Adrenal gland (tissue), 9 donors: ENCODE measurements at regions not wholly inside any gene's neighbourhood (a gene's known extent, or its start where the extent isn't known, plus 50 kb on each side); places are given as distances from the start of the nearest gene placed in this dataset.

ENCODE experiments used
- DNase-seq, 7 donors: peaks; one replicate each; pipeline ENCODE4 v3.0.0-alpha.2; 2019 to 2020
- H3K27ac ChIP-seq, 5 donors: fragments of 200-600 bp; sonication (generic) in 4 of 5; 1 replicate in 3 of 5; 2 replicates in 2 of 5; pipeline versions ENCODE4 v1.5.1 to v1.8.0; 2016 to 2020; ENCODE audit warnings: mild to moderate bottlenecking in 1 of 5
- H3K27me3 ChIP-seq: fragments of 200-600 bp; 2 replicates; pipeline ENCODE4 v1.8.0; 2021
- H3K36me3 ChIP-seq, 2 donors: fragments of 200-600 bp; replicated peaks in 1 of 2; 1 replicate in 1 of 2; 2 replicates in 1 of 2; pipeline versions ENCODE4 v1.5.1 to v1.8.0; 2018 to 2022
- H3K4me1 ChIP-seq, 2 donors: fragments of 200-600 bp; replicated peaks in 1 of 2; 1 replicate in 1 of 2; 2 replicates in 1 of 2; pipeline versions ENCODE4 v1.5.1 to v1.8.0; 2018 to 2021
- H3K4me3 ChIP-seq, 4 donors: fragments of 200-600 bp; sonication (generic) in 3 of 4; one replicate each; pipeline ENCODE4 v1.5.1; 2016 to 2018
- H3K9me3 ChIP-seq, 3 donors: fragments of 200-600 bp; sonication (generic) in 1 of 3; replicated peaks in 1 of 3; 1 replicate in 2 of 3; 2 replicates in 1 of 3; pipeline versions ENCODE4 v1.5.1 to v1.8.0; 2016 to 2021
- POLR2A ChIP-seq, 2 donors: fragments of 450-650 bp; IDR thresholded peaks; one replicate each; pipeline ENCODE4 v1.6.1; 2017; ENCODE audit warnings: antibody characterized with exemption in 2 of 2, mild to moderate bottlenecking in 2 of 2, moderate library complexity in 1 of 2
- WGBS, 4 donors: extraction: QIAGEN DNeasy Blood & Tissue Kit in 2 of 4; methylation state at CpG; one replicate each; pipeline versions ENCODE4 v1.1.5 to v1.1.7; 2013 to 2017; 5-methylcytosine and 5-hydroxymethylcytosine counted together
- intact Hi-C, 2 donors: fragments of 100-400 bp; cut with DNase I; formaldehyde crosslinking; loops; one replicate each; pipeline versions ENCODE4 v1.14.1 to v1.15.0; 2022 to 2023
- TF ChIP-seq, protein P1 (sequence below), 6 experiments: fragments of 450-650 bp in 4 of 6; fragments of 200-600 bp in 2 of 6; sonication (generic) in 1 of 6; IDR thresholded peaks; 1 replicate in 5 of 6; 2 replicates in 1 of 6; pipeline versions ENCODE4 v1.5.1 to v1.8.0; 2016 to 2021; ENCODE audit warnings: antibody characterized with exemption in 6 of 6, mild to moderate bottlenecking in 2 of 6, moderate library complexity in 1 of 6
- donor health status: healthy with polysubstance abuse.
- donor health status: Bipolar disorder and iron deficiency.
- donor health status: DM: yes; HTN: yes; CAD: no.
- donor health status: DM: no; HTN: no; CAD: no.
- donor health status: DM: no; HTN: no; CAD: no.

- TF ChIP-seq, protein P1, sequence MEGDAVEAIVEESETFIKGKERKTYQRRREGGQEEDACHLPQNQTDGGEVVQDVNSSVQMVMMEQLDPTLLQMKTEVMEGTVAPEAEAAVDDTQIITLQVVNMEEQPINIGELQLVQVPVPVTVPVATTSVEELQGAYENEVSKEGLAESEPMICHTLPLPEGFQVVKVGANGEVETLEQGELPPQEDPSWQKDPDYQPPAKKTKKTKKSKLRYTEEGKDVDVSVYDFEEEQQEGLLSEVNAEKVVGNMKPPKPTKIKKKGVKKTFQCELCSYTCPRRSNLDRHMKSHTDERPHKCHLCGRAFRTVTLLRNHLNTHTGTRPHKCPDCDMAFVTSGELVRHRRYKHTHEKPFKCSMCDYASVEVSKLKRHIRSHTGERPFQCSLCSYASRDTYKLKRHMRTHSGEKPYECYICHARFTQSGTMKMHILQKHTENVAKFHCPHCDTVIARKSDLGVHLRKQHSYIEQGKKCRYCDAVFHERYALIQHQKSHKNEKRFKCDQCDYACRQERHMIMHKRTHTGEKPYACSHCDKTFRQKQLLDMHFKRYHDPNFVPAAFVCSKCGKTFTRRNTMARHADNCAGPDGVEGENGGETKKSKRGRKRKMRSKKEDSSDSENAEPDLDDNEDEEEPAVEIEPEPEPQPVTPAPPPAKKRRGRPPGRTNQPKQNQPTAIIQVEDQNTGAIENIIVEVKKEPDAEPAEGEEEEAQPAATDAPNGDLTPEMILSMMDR (IDR thresholded peaks at IDR 0.05), result peak in 1 of 6 experiments; percentile 24
- no peak for TF ChIP-seq POLR2A (IDR thresholded peaks at IDR 0.05)
- Histone ChIP-seq H3K27me3 (no peaks in the 10 kb centered on the region), H3K27ac (no peak overlapping the region), H3K9me3 (no peaks in the 10 kb centered on the region), H3K4me3 (no peak overlapping the region), H3K4me1 (no peaks in the 10 kb centered on the region), H3K36me3 (no peaks in the 10 kb centered on the region)
- WGBS, 4 donors, result 39 to 47% (median 41%) methylated on average over 4 of the region's 4 CpGs
- intact Hi-C loops, result no loop called here
- no peak for DNase-seq
Observed at GRCh38 chr17:70629902-70630301, 460.6 kb downstream of the KCNJ2 start.

DNA sequence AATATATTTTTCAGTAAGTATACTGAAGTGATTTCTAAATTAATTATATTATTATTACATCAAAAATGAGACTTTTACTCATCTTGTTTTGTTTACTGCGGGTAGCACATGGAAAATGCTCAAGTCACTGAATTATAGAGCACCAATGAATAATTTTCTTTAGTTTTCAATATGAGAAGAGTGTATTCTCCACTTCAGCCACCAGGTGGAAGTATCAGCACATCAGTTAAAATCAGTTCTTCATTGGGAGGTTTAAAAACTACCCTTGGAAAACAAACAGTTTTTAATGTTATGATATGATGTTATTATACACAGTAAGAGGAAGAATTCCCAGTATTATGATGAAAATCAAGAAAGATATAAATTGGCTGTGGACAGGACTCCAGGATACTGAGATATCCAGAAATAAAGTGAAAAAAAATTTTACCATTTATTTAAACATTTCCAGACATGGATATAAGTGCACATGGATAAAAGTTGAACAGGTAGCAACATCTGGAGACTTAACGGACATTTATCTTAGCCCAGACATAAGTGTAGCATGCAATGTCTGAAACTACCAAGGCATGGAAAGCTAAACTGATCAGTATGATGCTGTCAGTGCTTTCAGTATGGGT lies 467.3 kb downstream of the KCNJ2 start:
- intact Hi-C loops, result loop anchor here in 1 of 2 donors (5.0 kb wide), 1 partner anchor 1901 kb away; no protein-coding TSS in a partner anchor
- Histone ChIP-seq H3K4me1 (no peaks in the 10 kb centered on the region), H3K4me3 (no peak overlapping the region), H3K27me3 (no peaks in the 10 kb centered on the region), H3K27ac (no peak overlapping the region), H3K9me3 (no peaks in the 10 kb centered on the region), H3K36me3 (no peaks in the 10 kb centered on the region)
- peak in 3 of 7 donors; percentile 19 to 26 (median 19) for DNase-seq
- TF ChIP-seq, protein P1 (IDR thresholded peaks at IDR 0.05), result peak; percentile 68 to 85 (median 72)
- no peak for TF ChIP-seq POLR2A (IDR thresholded peaks at IDR 0.05)
- WGBS, 4 donors, result 14 to 31% (median 19%) methylated on average over 2 of the region's 2 CpGs

DNA sequence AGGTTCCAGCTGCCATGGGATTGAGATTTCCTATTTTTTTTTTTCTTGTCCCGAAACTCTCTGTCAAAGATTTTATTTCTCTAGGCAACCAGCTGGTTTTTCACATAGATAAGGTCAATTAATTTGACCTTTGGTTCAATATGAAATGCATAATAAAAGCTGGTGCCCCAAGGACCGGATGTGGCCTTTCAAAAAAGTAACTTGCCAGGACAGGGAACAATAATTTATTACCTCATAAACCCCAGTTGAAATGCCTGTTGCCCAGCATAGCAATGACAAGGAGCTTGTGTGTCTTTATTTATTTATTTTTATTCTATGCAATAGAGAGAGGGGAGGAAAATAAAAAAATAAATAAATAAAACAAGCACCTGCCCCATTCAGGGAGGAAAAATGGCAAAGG lies 472.7 kb downstream of the KCNJ2 start:
- Histone ChIP-seq H3K9me3 (peaks cover 0 to 10% (median 8%) of the 10 kb centered on the region in 3 donors), H3K4me3 (no peak overlapping the region), H3K4me1 (no peaks in the 10 kb centered on the region), H3K36me3 (no peaks in the 10 kb centered on the region), H3K27me3 (peaks cover 4% of the 10 kb centered on the region), H3K27ac (no peak overlapping the region)
- no peak for TF ChIP-seq POLR2A (IDR thresholded peaks at IDR 0.05)
- TF ChIP-seq, protein P1 (IDR thresholded peaks at IDR 0.05), result no peak
- DNase-seq, result no peak
- WGBS, 4 donors, result 65 to 79% (median 74%) methylated on average over 2 of the region's 2 CpGs
- intact Hi-C loops, result loop anchor here in 1 of 2 donors (10.0 kb wide), 1 partner anchor 1473 kb away; no protein-coding TSS in a partner anchor

- H3K4me1 ChIP-seq, result no peaks in the 10 kb centered on the region
- no peak for DNase-seq
- H3K27me3 ChIP-seq, result peaks cover 4% of the 10 kb centered on the region
- H3K9me3 ChIP-seq, result peaks cover 0 to 10% (median 8%) of the 10 kb centered on the region in 3 donors
- WGBS, 4 donors, result 59 to 69% (median 64%) methylated on average over 2 of the region's 2 CpGs
- no peak overlapping the region for H3K4me3 ChIP-seq
- intact Hi-C loops, result loop anchor here in 1 of 2 donors (10.0 kb wide), 1 partner anchor 1471 kb away; no protein-coding TSS in a partner anchor
- no peak overlapping the region for H3K27ac ChIP-seq
- no peak for TF ChIP-seq POLR2A (IDR thresholded peaks at IDR 0.05)
- TF ChIP-seq, protein P1 (IDR thresholded peaks at IDR 0.05), result no peak
- no peaks in the 10 kb centered on the region for H3K36me3 ChIP-seq
Observed at GRCh38 chr17:70644096-70644495, 474.8 kb downstream of the KCNJ2 start.
